ENCODE measurements at regions not wholly inside any gene's neighbourhood (a gene's known extent, or its start where the extent isn't known, plus 50 kb on each side); places are given as distances from the start of the nearest gene placed in this dataset.

- POLR2A ChIA-PET (ENCODE audit: unreplicated experiment) = no interaction called here
- no peak overlapping the region for H3K4me2 ChIP-seq
- intact Hi-C loops (cut with micrococcal nuclease; ENCODE audit: unreplicated experiment) = no loop called here
Observed at GRCh38 chr3:89699229-89699628, 591.8 kb downstream of the EPHA3 start.

GRCh38 chr3:89699771-89700170 lies 592.4 kb downstream of the EPHA3 start:
- intact Hi-C loops (cut with micrococcal nuclease; ENCODE audit: unreplicated experiment) = no loop called here
- Histone ChIP-seq H3K4me1 (replicated peaks; ENCODE audit: insufficient read depth) (peaks cover 4% of the 10 kb centered on the region; the same call in 1 of the 2 replicates), H3K9me3 (ENCODE audit: insufficient read depth, low read depth) (no peaks in the 10 kb centered on the region), H2AFZ (no peak overlapping the region), H3K9me2 (ENCODE audit: insufficient read depth) (no peaks in the 10 kb centered on the region), H3K36me3 (ENCODE audit: low read depth) (no peaks in the 10 kb centered on the region), H3K27me3 (ENCODE audit: insufficient read depth, low read depth) (no peaks in the 10 kb centered on the region), H3K4me3 (no peak overlapping the region), H4K20me1 (ENCODE audit: insufficient read depth) (no peaks in the 10 kb centered on the region), H3F3A (ENCODE audit: insufficient read depth, low read depth) (no peaks in the 10 kb centered on the region), H3K79me2 (ENCODE audit: low read depth) (no peaks in the 10 kb centered on the region), H3K27ac (no peak overlapping the region), H3K4me2 (no peak overlapping the region)
- no peak for TF ChIP-seq CTCF (conservative IDR thresholded peaks at IDR 0.05)
- no peak for TF ChIP-seq EZH2 (IDR thresholded peaks at IDR 0.05; ENCODE audit: low read depth)
- BruUV-seq (replicated peaks) = no TSS peak
- ChIA-PET POLR2A (ENCODE audit: unreplicated experiment) (no interaction called here), CTCF (interaction anchor here (0.6 kb wide), 1 partner anchor 143 kb away, joined by 8 read pairs; no protein-coding TSS in a partner anchor)
- no peak for DNase-seq

More at GRCh38 chr3:89699229-89699628, 591.8 kb downstream of the EPHA3 start:
- Histone ChIP-seq H3K79me2 (ENCODE audit: low read depth) (no peaks in the 10 kb centered on the region), H3K4me1 (replicated peaks; ENCODE audit: insufficient read depth) (peaks cover 4% of the 10 kb centered on the region; the same call in 1 of the 2 replicates), H3K9me3 (ENCODE audit: insufficient read depth, low read depth) (no peaks in the 10 kb centered on the region), H3K27ac (no peak overlapping the region), H3K27me3 (ENCODE audit: insufficient read depth, low read depth) (no peaks in the 10 kb centered on the region), H4K20me1 (ENCODE audit: insufficient read depth) (no peaks in the 10 kb centered on the region), H2AFZ (no peak overlapping the region), H3F3A (ENCODE audit: insufficient read depth, low read depth) (no peaks in the 10 kb centered on the region), H3K36me3 (ENCODE audit: low read depth) (no peaks in the 10 kb centered on the region), H3K9me2 (ENCODE audit: insufficient read depth) (no peaks in the 10 kb centered on the region), H3K4me3 (no peak overlapping the region)
- no TSS peak for BruUV-seq (replicated peaks)
- TF ChIP-seq EZH2 (IDR thresholded peaks at IDR 0.05; ENCODE audit: low read depth) (no peak), CTCF (conservative IDR thresholded peaks at IDR 0.05) (no peak)
- no peak for DNase-seq
- CTCF ChIA-PET = interaction anchor here (0.6 kb wide), 1 partner anchor 142 kb away, joined by 8 read pairs; no protein-coding TSS in a partner anchor

GRCh38 chr3:89702404-89702803 lies 595.0 kb downstream of the EPHA3 start:
- TF ChIP-seq CTCF (conservative IDR thresholded peaks at IDR 0.05) (no peak), EZH2 (IDR thresholded peaks at IDR 0.05; ENCODE audit: low read depth) (no peak)

More at GRCh38 chr3:89702404-89702803, 595.0 kb downstream of the EPHA3 start:
- no peaks in the 10 kb centered on the region for H3K9me2 ChIP-seq (ENCODE audit: insufficient read depth)
- peaks cover 4% of the 10 kb centered on the region; the same call in 1 of the 2 replicates for H3K9me3 ChIP-seq (ENCODE audit: insufficient read depth, low read depth)
- no peak overlapping the region for H3K27ac ChIP-seq
- no peak for DNase-seq
- H3K4me3 ChIP-seq = no peak overlapping the region
- H3K36me3 ChIP-seq (ENCODE audit: low read depth) = no peaks in the 10 kb centered on the region
- CTCF ChIA-PET = no interaction called here
- H3K27me3 ChIP-seq (ENCODE audit: insufficient read depth, low read depth) = no peaks in the 10 kb centered on the region
- no peaks in the 10 kb centered on the region for H3F3A ChIP-seq (ENCODE audit: insufficient read depth, low read depth)
- no peak overlapping the region for H3K4me2 ChIP-seq
- POLR2A ChIA-PET (ENCODE audit: unreplicated experiment) = no interaction called here
- H3K4me1 ChIP-seq (replicated peaks; ENCODE audit: insufficient read depth) = peaks cover 4% of the 10 kb centered on the region; the same call in 1 of the 2 replicates
- no TSS peak for BruUV-seq (replicated peaks)
- H2AFZ ChIP-seq = no peak overlapping the region
- H4K20me1 ChIP-seq (ENCODE audit: insufficient read depth) = no peaks in the 10 kb centered on the region
- intact Hi-C loops (cut with micrococcal nuclease; ENCODE audit: unreplicated experiment) = no loop called here
- H3K79me2 ChIP-seq (ENCODE audit: low read depth) = no peaks in the 10 kb centered on the region
